H1 (cell line): ENCODE measurements at regions not wholly inside any gene's neighbourhood (a gene's known extent, or its start where the extent isn't known, plus 50 kb on each side); places are given as distances from the start of the nearest gene placed in this dataset.

Experiments
- CTCF ChIA-PET: fragments of 300-600 bp; sonication (Branson Sonifier 250); formaldehyde crosslinking; loops from one replicate; lab custom pipeline; 2021; ENCODE audit not compliant: partially characterized antibody; lab: Charles Lee
- POLR2A ChIA-PET: fragments of 300-600 bp; sonication (Branson Sonifier 250); formaldehyde crosslinking; loops from one replicate; lab custom pipeline; 2021; ENCODE audit warnings: inconsistent platforms; ENCODE audit not compliant: partially characterized antibody; lab: Charles Lee
- DNase-seq, 2 experiments: peaks; one replicate each; pipeline versions ENCODE4 v3.0.0 to v3.0.0-alpha.2; 2010 to 2022; ENCODE audit warnings: low spot score in 2 of 2, low read depth in 1 of 2, mixed read lengths in 1 of 2
- FAIRE-seq: peaks from 2 replicates; lab custom pipeline; 2011; peaks lifted over from hg19 to GRCh38; lab: Jason Lieb, UNC
- H2AFZ ChIP-seq: 2 replicates; pipeline ENCODE4 v1.8.1; 2012; ENCODE audit warnings: low read length, inconsistent platforms
- H2AK5ac ChIP-seq: 2 replicates; pipeline ENCODE4 v1.6.1; 2013; ENCODE audit warnings: low read depth, low read length
- H2BK120ac ChIP-seq: replicated peaks from 2 replicates; pipeline ENCODE3; 2013; ENCODE audit warnings: low read depth, low read length, inconsistent platforms
- H2BK12ac ChIP-seq: 2 replicates; pipeline ENCODE4 v1.6.1; 2013; ENCODE audit warnings: low read depth, low read length
- H2BK15ac ChIP-seq: 2 replicates; pipeline ENCODE4 v1.6.1; 2013; ENCODE audit warnings: low read length
- H2BK20ac ChIP-seq: 2 replicates; pipeline ENCODE4 v1.6.1; 2013; ENCODE audit warnings: low read length
- H2BK5ac ChIP-seq: 2 replicates; pipeline ENCODE4 v1.6.1; 2013; ENCODE audit warnings: low read depth, low read length
- H3K14ac ChIP-seq: 2 replicates; pipeline ENCODE4 v1.6.1; 2013; ENCODE audit warnings: inconsistent platforms; ENCODE audit not compliant: insufficient read length
- H3K18ac ChIP-seq: 2 replicates; pipeline ENCODE4 v1.6.1; 2013; ENCODE audit warnings: low read length; ENCODE audit errors: extremely low read depth
- H3K23ac ChIP-seq: 2 replicates; pipeline ENCODE4 v1.6.1; 2013; ENCODE audit warnings: inconsistent platforms; ENCODE audit not compliant: insufficient read length
- H3K23me2 ChIP-seq: 2 replicates; pipeline ENCODE4 v1.6.1; 2013; ENCODE audit warnings: low read depth, low read length
- H3K27ac ChIP-seq: 2 replicates; pipeline ENCODE4 v1.6.1; 2011; ENCODE audit warnings: low read depth, low read length, inconsistent platforms
- H3K27me3 ChIP-seq, 4 experiments: replicated peaks in 1 of 4; 1 replicate in 1 of 4; 2 replicates in 3 of 4; pipeline versions ENCODE4 v1.6.1 to v1.8.1; 2011 to 2013; ENCODE audit warnings: low read length in 3 of 4, mild to moderate bottlenecking in 3 of 4, inconsistent platforms in 2 of 4, mixed read lengths in 2 of 4, moderate library complexity in 1 of 4; ENCODE audit not compliant: control insufficient read depth in 3 of 4, insufficient read depth in 3 of 4; ENCODE audit errors: extremely low read depth in 1 of 4
- H3K36me3 ChIP-seq, 4 experiments: 2 replicates each; pipeline versions ENCODE4 v1.6.1 to v1.8.1; 2011 to 2013; ENCODE audit warnings: mild to moderate bottlenecking in 4 of 4, low read length in 3 of 4, moderate library complexity in 2 of 4, control low read depth in 1 of 4, inconsistent platforms in 1 of 4; ENCODE audit not compliant: insufficient read depth in 4 of 4, control insufficient read depth in 2 of 4
- H3K4ac ChIP-seq: replicated peaks from 2 replicates; pipeline ENCODE3; 2013; ENCODE audit warnings: low read length, low read depth, mixed read lengths, inconsistent platforms; ENCODE audit not compliant: insufficient read length
- H3K4me1 ChIP-seq, 4 experiments: replicated peaks in 1 of 4; 1 replicate in 1 of 4; 2 replicates in 3 of 4; pipeline versions ENCODE4 v1.6.1 to v1.8.1; 2011 to 2013; ENCODE audit warnings: low read length in 3 of 4, inconsistent platforms in 2 of 4, mixed read lengths in 1 of 4; ENCODE audit not compliant: insufficient read depth in 4 of 4, control insufficient read depth in 3 of 4
- H3K4me2 ChIP-seq, 2 experiments: 2 replicates each; pipeline versions ENCODE4 v1.6.1 to v1.8.1; 2011 to 2013; ENCODE audit warnings: low read depth in 2 of 2, low read length in 2 of 2, control low read depth in 1 of 2, inconsistent platforms in 1 of 2, mild to moderate bottlenecking in 1 of 2; ENCODE audit not compliant: insufficient read depth in 1 of 2
- H3K4me3 ChIP-seq, 4 experiments: fragments of 200-600, 300-600 bp in 1 of 4; sonication (generic), shearing (Covaris generic), sonication (Bioruptor Twin) in 1 of 4; 2 replicates each; pipeline versions ENCODE4 v1.5.1 to v1.8.1; 2011 to 2016; ENCODE audit warnings: low read length in 4 of 4, low read depth in 3 of 4, control low read depth in 2 of 4, inconsistent platforms in 2 of 4, mild to moderate bottlenecking in 2 of 4, mixed read lengths in 1 of 4, moderate library complexity in 1 of 4; ENCODE audit not compliant: insufficient read depth in 2 of 4; ENCODE audit errors: extremely low read depth in 1 of 4
- H3K56ac ChIP-seq: replicated peaks from 2 replicates; pipeline ENCODE3; 2013; ENCODE audit warnings: low read depth, mild to moderate bottlenecking, mixed read lengths, low read length, inconsistent platforms; ENCODE audit not compliant: insufficient read length
- H3K79me1 ChIP-seq: 2 replicates; pipeline ENCODE4 v1.6.1; 2013; ENCODE audit warnings: low read depth, low read length, control low read depth
- H3K79me2 ChIP-seq, 2 experiments: 2 replicates each; pipeline versions ENCODE4 v1.6.1 to v1.8.1; 2012 to 2013; ENCODE audit warnings: low read length in 2 of 2, mild to moderate bottlenecking in 2 of 2, inconsistent platforms in 1 of 2; ENCODE audit not compliant: insufficient read depth in 2 of 2, control insufficient read depth in 1 of 2
- H3K9ac ChIP-seq, 4 experiments: replicated peaks in 1 of 4; 1 replicate in 1 of 4; 2 replicates in 3 of 4; pipeline versions ENCODE4 v1.6.1 to v1.8.1; 2011 to 2013; ENCODE audit warnings: low read depth in 3 of 4, low read length in 3 of 4, control low read depth in 2 of 4, mild to moderate bottlenecking in 2 of 4, moderate library complexity in 2 of 4, inconsistent platforms in 1 of 4; ENCODE audit errors: extremely low read depth in 1 of 4
- H3K9me3 ChIP-seq, 2 experiments: 2 replicates each; pipeline versions ENCODE4 v1.6.1 to v1.8.1; 2012 to 2013; ENCODE audit warnings: mild to moderate bottlenecking in 2 of 2, moderate library complexity in 2 of 2, control low read depth in 1 of 2, inconsistent platforms in 1 of 2, low read depth in 1 of 2, low read length in 1 of 2, mixed read lengths in 1 of 2; ENCODE audit not compliant: insufficient read depth in 2 of 2
- H4K20me1 ChIP-seq, 2 experiments: replicated peaks in 1 of 2; 2 replicates each; pipeline versions ENCODE3 to v1.8.1; 2011 to 2013; ENCODE audit warnings: inconsistent platforms in 2 of 2, low read length in 2 of 2, mild to moderate bottlenecking in 1 of 2; ENCODE audit not compliant: insufficient read depth in 2 of 2, control insufficient read depth in 1 of 2
- H4K5ac ChIP-seq: 2 replicates; pipeline ENCODE4 v1.6.1; 2013; ENCODE audit warnings: low read length, low read depth, mixed read lengths, inconsistent platforms; ENCODE audit not compliant: insufficient read length
- H4K8ac ChIP-seq: 2 replicates; pipeline ENCODE4 v1.8.0; 2013; ENCODE audit warnings: mild to moderate bottlenecking, moderate library complexity, low read length, inconsistent platforms; ENCODE audit not compliant: insufficient read depth; ENCODE audit errors: extremely low read depth
- H4K91ac ChIP-seq: replicated peaks from 2 replicates; pipeline ENCODE3; 2013; ENCODE audit warnings: low read length, mixed read lengths, inconsistent platforms; ENCODE audit not compliant: insufficient read length
- BACH1 ChIP-seq: IDR thresholded peaks from 2 replicates; pipeline ENCODE4 v1.6.1; 2012; ENCODE audit warnings: low read length, improper control_type of control experiment
- CREB1 ChIP-seq: IDR thresholded peaks from 2 replicates; pipeline ENCODE4 v1.6.1; 2012; ENCODE audit warnings: inconsistent platforms
- EGR1 ChIP-seq: IDR thresholded peaks from 2 replicates; pipeline ENCODE4 v1.6.1; 2011; ENCODE audit warnings: low read depth, low read length, borderline replicate concordance
- GABPA ChIP-seq: IDR thresholded peaks from 2 replicates; pipeline ENCODE4 v1.6.1; 2011; ENCODE audit warnings: mild to moderate bottlenecking, low read length, moderate library complexity, borderline replicate concordance; ENCODE audit not compliant: insufficient read depth
- KDM4A ChIP-seq: IDR thresholded peaks from one replicate; pipeline ENCODE4 v1.7.1; 2012; ENCODE audit warnings: low read depth, mild to moderate bottlenecking, moderate library complexity, low read length, inconsistent platforms; ENCODE audit not compliant: severe bottlenecking
- PHF8 ChIP-seq: fragments of 200-600 bp; sonication (generic); conservative IDR thresholded peaks from 2 replicates; pipeline ENCODE4 v1.7.1; 2012; ENCODE audit warnings: low read depth, mild to moderate bottlenecking, inconsistent platforms, low read length, moderate library complexity
- POLR2A ChIP-seq, 2 experiments: IDR thresholded peaks; 1 replicate in 1 of 2; 2 replicates in 1 of 2; pipeline ENCODE4 v1.6.1; 2011; ENCODE audit warnings: low read depth in 2 of 2, low read length in 2 of 2, mild to moderate bottlenecking in 2 of 2; ENCODE audit errors: control extremely low read depth in 1 of 2
- RFX5 ChIP-seq: IDR thresholded peaks from 2 replicates; pipeline ENCODE4 v1.6.1; 2011; ENCODE audit warnings: low read depth, low read length, improper control_type of control experiment, borderline replicate concordance
- SIRT6 ChIP-seq: IDR thresholded peaks from one replicate; pipeline ENCODE4 v1.7.1; 2012; ENCODE audit warnings: low read length, inconsistent platforms
- SP2 ChIP-seq: IDR thresholded peaks from 2 replicates; pipeline ENCODE4 v1.6.1; 2012; ENCODE audit warnings: mild to moderate bottlenecking, low read length, inconsistent platforms
- SUZ12 ChIP-seq: fragments of 200-600 bp; sonication (generic); IDR thresholded peaks from 2 replicates; pipeline ENCODE4 v1.6.1; 2012; ENCODE audit warnings: mild to moderate bottlenecking, inconsistent platforms, low read length, moderate library complexity, mixed read lengths
- TEAD4 ChIP-seq: IDR thresholded peaks from 2 replicates; pipeline ENCODE4 v1.6.1; 2012; ENCODE audit warnings: low read depth, low read length, inconsistent platforms, mixed read lengths
- YY1 ChIP-seq: IDR thresholded peaks from 2 replicates; pipeline ENCODE4 v1.6.1; 2011; ENCODE audit warnings: low read depth, mild to moderate bottlenecking, low read length
- WGBS, 2 experiments: shearing (Covaris generic) in 1 of 2; methylation state at CpG; one replicate each; pipeline versions ENCODE4 v1.1.6 to v1.1.7; 2013 to 2015; ENCODE audit warnings: low lambda C conversion rate in 2 of 2, mixed read lengths in 2 of 2, inconsistent platforms in 1 of 2, low coverage in 1 of 2, missing lambda C conversion rate in 1 of 2; ENCODE audit not compliant: insufficient replicate concordance in 2 of 2, insufficient coverage in 1 of 2, insufficient read length in 1 of 2; ENCODE audit errors: extremely low coverage in 1 of 2, missing lambda C conversion rate in 1 of 2; 5-methylcytosine and 5-hydroxymethylcytosine counted together
- TF ChIP-seq, protein P1 (sequence below): IDR thresholded peaks from 2 replicates; pipeline ENCODE4 v1.6.1; 2012; ENCODE audit warnings: inconsistent platforms

GRCh38 chr11:2077061-2077802 is 62.0 kb downstream of the IGF2 start:
- POLR2A ChIA-PET: interaction anchor here (0.7 kb wide), 1 partner anchor 17 kb away, joined by 3 read pairs; no protein-coding TSS in a partner anchor
- H2AFZ ChIP-seq: no peak overlapping the region

More at GRCh38 chr11:2077061-2077802, 62.0 kb downstream of the IGF2 start:
- H3K4me2 ChIP-seq: no peak overlapping the region
- H2BK12ac ChIP-seq: no peak overlapping the region
- no peaks in the 10 kb centered on the region for H3K23me2 ChIP-seq
- FAIRE-seq (no peak), DNase-seq (no peak)
- H2AK5ac ChIP-seq: no peak overlapping the region
- no peak overlapping the region for H3K23ac ChIP-seq
- H2BK120ac ChIP-seq: no peak overlapping the region
- no peak overlapping the region for H4K91ac ChIP-seq
- H3K27me3 ChIP-seq: no peaks in the 10 kb centered on the region; a peak in 3 of 7 replicates
- H2BK5ac ChIP-seq: no peak overlapping the region
- H3K36me3 ChIP-seq: no peaks in the 10 kb centered on the region
- no peak overlapping the region for H2BK15ac ChIP-seq
- no peaks in the 10 kb centered on the region for H3K79me2 ChIP-seq
- H4K5ac ChIP-seq: no peak overlapping the region
- no peaks in the 10 kb centered on the region for H4K20me1 ChIP-seq
- no peak overlapping the region for H3K56ac ChIP-seq
- H3K4ac ChIP-seq: no peak overlapping the region
- H3K9ac ChIP-seq: no peak overlapping the region
- no peak overlapping the region for H3K27ac ChIP-seq
- no peak overlapping the region for H3K4me3 ChIP-seq
- CTCF ChIA-PET: interaction anchor here (0.6 to 1.5 kb wide), 5 partner anchors 12 to 341 kb away, joined by 3 to 9 read pairs (median 3); no protein-coding TSS in a partner anchor
- no peaks in the 10 kb centered on the region for H3K9me3 ChIP-seq
- no peak overlapping the region for H4K8ac ChIP-seq
- H3K79me1 ChIP-seq: no peaks in the 10 kb centered on the region
- H3K14ac ChIP-seq: no peak overlapping the region
- 95% methylated on average over 6 of the region's 6 CpGs; no CpG with 5 or more reads in 1 of the 2 experiments for WGBS, 2 experiments
- no peaks in the 10 kb centered on the region for H3K4me1 ChIP-seq
- H2BK20ac ChIP-seq: no peak overlapping the region
- TF ChIP-seq SIRT6 (no peak), POLR2A (IDR thresholded peaks at IDR 0.05; ENCODE audit: control extremely low read depth in 1 of 2, low read depth in 2 of 2, low read length in 2 of 2) (no peak), SP2 (no peak), EGR1 (no peak), BACH1 (no peak), SUZ12 (no peak), CREB1 (no peak), YY1 (no peak), KDM4A (no peak), PHF8 (no peak), TEAD4 (no peak), GABPA (no peak), RFX5 (no peak)
- TF ChIP-seq, protein P1, sequence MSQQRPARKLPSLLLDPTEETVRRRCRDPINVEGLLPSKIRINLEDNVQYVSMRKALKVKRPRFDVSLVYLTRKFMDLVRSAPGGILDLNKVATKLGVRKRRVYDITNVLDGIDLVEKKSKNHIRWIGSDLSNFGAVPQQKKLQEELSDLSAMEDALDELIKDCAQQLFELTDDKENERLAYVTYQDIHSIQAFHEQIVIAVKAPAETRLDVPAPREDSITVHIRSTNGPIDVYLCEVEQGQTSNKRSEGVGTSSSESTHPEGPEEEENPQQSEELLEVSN: no peak
- H3K18ac ChIP-seq: no peak overlapping the region
